Keratinocyte (primary cell): ENCODE measurements at regions not wholly inside any gene's neighbourhood (a gene's known extent, or its start where the extent isn't known, plus 50 kb on each side); places are given as distances from the start of the nearest gene placed in this dataset.

Source experiments
- CTCF ChIP-seq, 3 experiments: IDR thresholded peaks in 1 of 3; conservative IDR thresholded peaks in 1 of 3; optimal IDR thresholded peaks in 1 of 3; 2 replicates in 2 of 3; 3 replicates in 1 of 3; pipeline versions ENCODE3 to v1.5.1; 2011; ENCODE audit warnings: low read length in 3 of 3, mild to moderate bottlenecking in 3 of 3, moderate library complexity in 2 of 3, control low read depth in 1 of 3, inconsistent platforms in 1 of 3; ENCODE audit not compliant: insufficient read depth in 2 of 3; ENCODE audit errors: extremely low read depth in 1 of 3
- EZH2 ChIP-seq: IDR thresholded peaks from one replicate; pipeline ENCODE4 v1.6.1; 2012; ENCODE audit warnings: inconsistent platforms, mild to moderate bottlenecking, low read length, moderate library complexity

GRCh38 chr11:33419924-33420323 lies 162.7 kb downstream of the HIPK3 start:
- TF ChIP-seq CTCF (optimal IDR thresholded peaks at IDR 0.05 in 1 of 3, IDR thresholded peaks at IDR 0.05 in 1 of 3, conservative IDR thresholded peaks at IDR 0.05 in 1 of 3; ENCODE audit: extremely low read depth in 1 of 3, insufficient read depth in 2 of 3, low read length in 3 of 3) (no peak), EZH2 (no peak)
